HG02884 (cell line): ENCODE measurements at regions not wholly inside any gene's neighbourhood (a gene's known extent, or its start where the extent isn't known, plus 50 kb on each side); places are given as distances from the start of the nearest gene placed in this dataset.

Source experiments
- ATAC-seq: cut with Tn5 transposase; IDR thresholded peaks from one replicate; pipeline ENCODE4 v1.9.1; 2021; ENCODE audit warnings: mild to moderate bottlenecking, moderate library complexity; ENCODE audit not compliant: unreplicated experiment

GRCh38 chr16:79810449-79811189 lies 210.1 kb upstream of the MAF start:
- no peak for ATAC-seq

- ATAC-seq, result no peak
Observed at GRCh38 chr16:79809376-79809775, 208.8 kb upstream of the MAF start.

- no peak for ATAC-seq
Observed at GRCh38 chr16:79808731-79809130, 208.2 kb upstream of the MAF start.

GRCh38 chr16:79806757-79807156 lies 206.2 kb upstream of the MAF start:
- ATAC-seq, result no peak

GRCh38 chr16:79805621-79806020 lies 205.1 kb upstream of the MAF start:
- no peak for ATAC-seq

GRCh38 chr16:79801646-79802045 lies 201.1 kb upstream of the MAF start:
- ATAC-seq, result no peak

- ATAC-seq, result no peak
Observed at GRCh38 chr16:79800016-79800608, 199.6 kb upstream of the MAF start.

GRCh38 chr16:79798416-79799053 lies 198.0 kb upstream of the MAF start:
- no peak for ATAC-seq

- ATAC-seq, result no peak
Observed at GRCh38 chr16:79797486-79797885, 196.9 kb upstream of the MAF start.

- no peak for ATAC-seq
Observed at GRCh38 chr16:79795556-79795955, 195.0 kb upstream of the MAF start.

- no peak for ATAC-seq
Observed at GRCh38 chr16:79794941-79795340, 194.4 kb upstream of the MAF start.

- ATAC-seq, result no peak
Observed at GRCh38 chr16:79792664-79793351, 192.3 kb upstream of the MAF start.

- no peak for ATAC-seq
Observed at GRCh38 chr16:79792076-79792475, 191.5 kb upstream of the MAF start.

- ATAC-seq, result no peak
Observed at GRCh38 chr16:79790854-79791253, 190.3 kb upstream of the MAF start.

- no peak for ATAC-seq
Observed at GRCh38 chr16:79788949-79789348, 188.4 kb upstream of the MAF start.

- ATAC-seq, result no peak
Observed at GRCh38 chr16:79786389-79786788, 185.9 kb upstream of the MAF start.

- ATAC-seq, result no peak
Observed at GRCh38 chr16:79784007-79784406, 183.5 kb upstream of the MAF start.

GRCh38 chr16:79777679-79778078 lies 177.1 kb upstream of the MAF start:
- ATAC-seq, result no peak

GRCh38 chr16:79776243-79776847 lies 175.8 kb upstream of the MAF start:
- ATAC-seq, result no peak

GRCh38 chr16:79772784-79773183 lies 172.2 kb upstream of the MAF start:
- no peak for ATAC-seq

GRCh38 chr16:79772048-79772447 lies 171.5 kb upstream of the MAF start:
- ATAC-seq, result no peak
